Thyroid gland (tissue), 4 donors: ENCODE measurements at regions not wholly inside any gene's neighbourhood (a gene's known extent, or its start where the extent isn't known, plus 50 kb on each side); places are given as distances from the start of the nearest gene placed in this dataset.

ENCODE experiments used
- DNase-seq, 2 donors: peaks; one replicate each; pipeline ENCODE4 v3.0.0-alpha.2; 2019
- H3K27ac ChIP-seq, 3 donors: fragments of 200-600 bp; sonication (generic); 1 replicate in 2 of 3; 2 replicates in 1 of 3; pipeline ENCODE4 v1.5.1; 2016 to 2019; ENCODE audit warnings: mild to moderate bottlenecking in 1 of 3, moderate library complexity in 1 of 3
- H3K27me3 ChIP-seq: fragments of 200-600 bp; sonication (generic); one replicate; pipeline ENCODE4 v1.5.1; 2019
- H3K36me3 ChIP-seq, 2 donors: fragments of 200-600 bp; sonication (generic); one replicate each; pipeline ENCODE4 v1.5.1; 2016 to 2019
- H3K4me1 ChIP-seq, 2 donors: fragments of 200-600 bp; sonication (generic); one replicate each; pipeline ENCODE4 v1.5.1; 2017 to 2019
- H3K4me3 ChIP-seq, 3 donors: fragments of 200-600 bp; sonication (generic); replicated peaks in 1 of 3; 1 replicate in 2 of 3; 2 replicates in 1 of 3; pipeline ENCODE4 v1.5.1; 2016; ENCODE audit warnings: mild to moderate bottlenecking in 1 of 3
- H3K9me3 ChIP-seq: fragments of 200-600 bp; sonication (generic); one replicate; pipeline ENCODE4 v1.5.1; 2017
- POLR2A ChIP-seq, 2 donors: fragments of 450-650 bp; IDR thresholded peaks; one replicate each; pipeline ENCODE4 v1.6.1; 2017; ENCODE audit warnings: antibody characterized with exemption in 2 of 2, mild to moderate bottlenecking in 2 of 2, moderate library complexity in 1 of 2
- WGBS, 2 donors: methylation state at CpG; one replicate each; pipeline ENCODE4 v1.1.5; 2017; 5-methylcytosine and 5-hydroxymethylcytosine counted together
- intact Hi-C: fragments of 100-400 bp; cut with DNase I; formaldehyde crosslinking; loops from one replicate; pipeline ENCODE4 v1.15.1; 2023
- TF ChIP-seq, protein P1 (sequence below), 6 experiments: fragments of 200-600 bp in 3 of 6; fragments of 450-650 bp in 3 of 6; sonication (generic) in 3 of 6; IDR thresholded peaks; one replicate each; pipeline ENCODE4 v1.5.1; 2016 to 2019; ENCODE audit warnings: antibody characterized with exemption in 6 of 6, mild to moderate bottlenecking in 2 of 6, inconsistent platforms in 1 of 6, moderate library complexity in 1 of 6

DNA sequence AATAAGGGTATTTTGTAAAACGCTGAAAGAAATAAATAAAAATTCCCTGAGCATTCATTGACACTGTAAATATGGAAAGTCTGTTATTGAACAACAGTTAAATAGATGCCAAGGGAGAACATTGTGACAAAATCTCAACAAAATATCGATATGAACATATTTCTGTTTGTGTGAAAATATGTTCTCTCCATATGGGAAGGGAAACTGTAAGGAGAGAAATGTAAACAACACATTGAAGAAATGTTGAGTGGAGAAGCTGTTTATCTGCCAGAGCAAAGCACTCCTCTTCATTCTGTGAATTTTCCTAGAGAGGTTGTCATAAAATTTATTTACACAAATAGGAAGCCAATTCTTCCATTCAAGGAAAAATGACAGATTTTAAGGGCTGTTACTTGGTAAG is 57.1 kb upstream of the EOMES start:
- H3K27ac ChIP-seq = no peak overlapping the region
- no peak for TF ChIP-seq POLR2A (IDR thresholded peaks at IDR 0.05)
- TF ChIP-seq, protein P1, sequence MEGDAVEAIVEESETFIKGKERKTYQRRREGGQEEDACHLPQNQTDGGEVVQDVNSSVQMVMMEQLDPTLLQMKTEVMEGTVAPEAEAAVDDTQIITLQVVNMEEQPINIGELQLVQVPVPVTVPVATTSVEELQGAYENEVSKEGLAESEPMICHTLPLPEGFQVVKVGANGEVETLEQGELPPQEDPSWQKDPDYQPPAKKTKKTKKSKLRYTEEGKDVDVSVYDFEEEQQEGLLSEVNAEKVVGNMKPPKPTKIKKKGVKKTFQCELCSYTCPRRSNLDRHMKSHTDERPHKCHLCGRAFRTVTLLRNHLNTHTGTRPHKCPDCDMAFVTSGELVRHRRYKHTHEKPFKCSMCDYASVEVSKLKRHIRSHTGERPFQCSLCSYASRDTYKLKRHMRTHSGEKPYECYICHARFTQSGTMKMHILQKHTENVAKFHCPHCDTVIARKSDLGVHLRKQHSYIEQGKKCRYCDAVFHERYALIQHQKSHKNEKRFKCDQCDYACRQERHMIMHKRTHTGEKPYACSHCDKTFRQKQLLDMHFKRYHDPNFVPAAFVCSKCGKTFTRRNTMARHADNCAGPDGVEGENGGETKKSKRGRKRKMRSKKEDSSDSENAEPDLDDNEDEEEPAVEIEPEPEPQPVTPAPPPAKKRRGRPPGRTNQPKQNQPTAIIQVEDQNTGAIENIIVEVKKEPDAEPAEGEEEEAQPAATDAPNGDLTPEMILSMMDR (IDR thresholded peaks at IDR 0.05) = no peak
- no peaks in the 10 kb centered on the region for H3K9me3 ChIP-seq
- no peak overlapping the region for H3K4me3 ChIP-seq
- no peaks in the 10 kb centered on the region for H3K27me3 ChIP-seq
- no peak for DNase-seq
- 76 to 83% methylated on average over 2 of the region's 2 CpGs for WGBS, 2 donors
- no peaks in the 10 kb centered on the region for H3K36me3 ChIP-seq
- H3K4me1 ChIP-seq = no peaks in the 10 kb centered on the region
- intact Hi-C loops = no loop called here

GRCh38 chr3:27789420-27789819 is 67.3 kb upstream of the EOMES start:
- WGBS, 2 donors = 94 to 95% methylated on average over 2 of the region's 2 CpGs
- Histone ChIP-seq H3K27ac (no peak overlapping the region), H3K4me1 (no peaks in the 10 kb centered on the region), H3K4me3 (no peak overlapping the region), H3K27me3 (no peaks in the 10 kb centered on the region), H3K36me3 (no peaks in the 10 kb centered on the region), H3K9me3 (no peaks in the 10 kb centered on the region)
- intact Hi-C loops = no loop called here
- no peak for DNase-seq
- TF ChIP-seq, protein P1 (IDR thresholded peaks at IDR 0.05) = no peak
- no peak for TF ChIP-seq POLR2A (IDR thresholded peaks at IDR 0.05)

GRCh38 chr3:27791956-27792355 is 69.8 kb upstream of the EOMES start:
- Histone ChIP-seq H3K4me1 (no peaks in the 10 kb centered on the region), H3K4me3 (no peak overlapping the region), H3K27ac (no peak overlapping the region), H3K36me3 (no peaks in the 10 kb centered on the region), H3K9me3 (no peaks in the 10 kb centered on the region), H3K27me3 (no peaks in the 10 kb centered on the region)
- intact Hi-C loops = no loop called here
- no peak for DNase-seq
- 82 to 96% methylated on average over 2 of the region's 2 CpGs for WGBS, 2 donors
- TF ChIP-seq, protein P1 (IDR thresholded peaks at IDR 0.05) = no peak
- no peak for TF ChIP-seq POLR2A (IDR thresholded peaks at IDR 0.05)

- TF ChIP-seq, protein P1 (IDR thresholded peaks at IDR 0.05) = no peak
- no peak for TF ChIP-seq POLR2A (IDR thresholded peaks at IDR 0.05)
- intact Hi-C loops = no loop called here
- Histone ChIP-seq H3K27ac (no peak overlapping the region), H3K4me1 (no peaks in the 10 kb centered on the region), H3K27me3 (no peaks in the 10 kb centered on the region), H3K36me3 (no peaks in the 10 kb centered on the region), H3K9me3 (no peaks in the 10 kb centered on the region), H3K4me3 (no peak overlapping the region)
- DNase-seq = no peak
- WGBS, 2 donors = 67 to 69% methylated on average over 3 of the region's 3 CpGs
These were observed 70.7 kb upstream of the EOMES start for GRCh38 chr3:27792869-27793268.

GRCh38 chr3:27794211-27794610 is 72.1 kb upstream of the EOMES start:
- Histone ChIP-seq H3K27me3 (no peaks in the 10 kb centered on the region), H3K36me3 (no peaks in the 10 kb centered on the region), H3K9me3 (no peaks in the 10 kb centered on the region), H3K4me3 (no peak overlapping the region), H3K4me1 (no peaks in the 10 kb centered on the region), H3K27ac (no peak overlapping the region)
- no peak for TF ChIP-seq POLR2A (IDR thresholded peaks at IDR 0.05)
- TF ChIP-seq, protein P1 (IDR thresholded peaks at IDR 0.05) = no peak
- intact Hi-C loops = no loop called here
- DNase-seq = no peak
- 93 to 94% methylated on average over 4 of the region's 4 CpGs for WGBS, 2 donors
